HEK293T (cell line): ENCODE measurements at regions not wholly inside any gene's neighbourhood (a gene's known extent, or its start where the extent isn't known, plus 50 kb on each side); places are given as distances from the start of the nearest gene placed in this dataset.

ENCODE experiments used
- BHLHE40 ChIP-seq: fragments of 450-650 bp; IDR thresholded peaks from 2 replicates; pipeline ENCODE4 v1.6.1; 2016; ENCODE audit warnings: mild to moderate bottlenecking, moderate library complexity, borderline replicate concordance
- FOXA1 ChIP-seq: fragments of 450-650 bp; IDR thresholded peaks from 2 replicates; pipeline ENCODE4 v1.6.1; 2016; ENCODE audit warnings: mild to moderate bottlenecking
- FOXM1 ChIP-seq: fragments of 450-650 bp; IDR thresholded peaks from 2 replicates; pipeline ENCODE4 v1.6.1; 2017; ENCODE audit warnings: mild to moderate bottlenecking, borderline replicate concordance
- HDGF ChIP-seq: fragments of 450-650 bp; IDR thresholded peaks from 2 replicates; pipeline ENCODE4 v1.6.1; 2017; ENCODE audit warnings: antibody characterized with exemption, borderline replicate concordance
- L3MBTL2 ChIP-seq: fragments of 450-650 bp; conservative IDR thresholded peaks from 2 replicates; pipeline ENCODE4 v1.6.1; 2016; ENCODE audit warnings: mild to moderate bottlenecking
- PKNOX1 ChIP-seq: fragments of 450-650 bp; IDR thresholded peaks from 2 replicates; pipeline ENCODE4 v1.6.1; 2016
- SP1 ChIP-seq: fragments of 450-650 bp; IDR thresholded peaks from 2 replicates; pipeline ENCODE4 v1.6.1; 2017
- SUZ12 ChIP-seq: fragments of 450-650 bp; IDR thresholded peaks from 2 replicates; pipeline ENCODE4 v1.6.1; 2016; ENCODE audit warnings: mild to moderate bottlenecking
- TARDBP ChIP-seq: fragments of 450-650 bp; IDR thresholded peaks from 2 replicates; pipeline ENCODE4 v1.6.1; 2016
- ZNF384 ChIP-seq: fragments of 450-650 bp; IDR thresholded peaks from 2 replicates; pipeline ENCODE4 v1.6.1; 2016

DNA sequence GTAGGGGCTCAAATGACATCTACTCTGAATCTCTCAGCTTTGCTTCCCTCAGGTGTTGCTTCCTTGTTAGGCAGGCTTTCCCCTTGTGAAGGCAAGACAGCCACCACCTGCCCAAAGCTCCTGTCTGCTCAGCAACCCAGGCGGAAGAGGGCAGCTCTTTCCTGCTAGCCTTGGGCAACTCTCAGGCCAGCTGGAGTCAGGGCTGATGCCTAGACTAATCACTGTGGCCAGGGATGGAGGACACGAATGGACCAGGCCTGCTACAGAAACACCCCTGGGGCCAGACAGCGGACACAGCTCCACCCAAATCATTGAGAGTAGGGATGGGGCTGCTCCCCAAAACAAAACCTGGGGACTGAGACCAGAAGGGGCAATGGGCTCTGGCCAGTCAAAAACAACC, 138.0 kb downstream of the MTX3 start:
- TF ChIP-seq FOXA1 (no peak), ZNF384 (no peak), PKNOX1 (no peak), SUZ12 (no peak), BHLHE40 (no peak), SP1 (no peak), L3MBTL2 (no peak), TARDBP (no peak), HDGF (no peak), FOXM1 (no peak)
